ENCODE measurements at regions not wholly inside any gene's neighbourhood (a gene's known extent, or its start where the extent isn't known, plus 50 kb on each side); places are given as distances from the start of the nearest gene placed in this dataset.

GRCh38 chr1:212155219-212155618, 119.7 kb downstream of the DTL start:
- no peak for TF ChIP-seq RAD21 (IDR thresholded peaks at IDR 0.05; ENCODE audit: low read depth)
- TF ChIP-seq FOXM1 (IDR thresholded peaks at IDR 0.05; ENCODE audit: borderline replicate concordance, low read depth), result no peak
- TF ChIP-seq EP300 (IDR thresholded peaks at IDR 0.05; ENCODE audit: borderline replicate concordance), result no peak
- no peak for TF ChIP-seq NFIC (IDR thresholded peaks at IDR 0.05)
- no peak for TF ChIP-seq MAX (IDR thresholded peaks at IDR 0.05)
- TF ChIP-seq ZBTB7A (IDR thresholded peaks at IDR 0.05; ENCODE audit: low read depth), result no peak
- no peak for TF ChIP-seq CREB1 (IDR thresholded peaks at IDR 0.05; ENCODE audit: low read depth)
- TF ChIP-seq TAF1 (IDR thresholded peaks at IDR 0.05; ENCODE audit: low read depth), result no peak
- TF ChIP-seq, protein P1, sequence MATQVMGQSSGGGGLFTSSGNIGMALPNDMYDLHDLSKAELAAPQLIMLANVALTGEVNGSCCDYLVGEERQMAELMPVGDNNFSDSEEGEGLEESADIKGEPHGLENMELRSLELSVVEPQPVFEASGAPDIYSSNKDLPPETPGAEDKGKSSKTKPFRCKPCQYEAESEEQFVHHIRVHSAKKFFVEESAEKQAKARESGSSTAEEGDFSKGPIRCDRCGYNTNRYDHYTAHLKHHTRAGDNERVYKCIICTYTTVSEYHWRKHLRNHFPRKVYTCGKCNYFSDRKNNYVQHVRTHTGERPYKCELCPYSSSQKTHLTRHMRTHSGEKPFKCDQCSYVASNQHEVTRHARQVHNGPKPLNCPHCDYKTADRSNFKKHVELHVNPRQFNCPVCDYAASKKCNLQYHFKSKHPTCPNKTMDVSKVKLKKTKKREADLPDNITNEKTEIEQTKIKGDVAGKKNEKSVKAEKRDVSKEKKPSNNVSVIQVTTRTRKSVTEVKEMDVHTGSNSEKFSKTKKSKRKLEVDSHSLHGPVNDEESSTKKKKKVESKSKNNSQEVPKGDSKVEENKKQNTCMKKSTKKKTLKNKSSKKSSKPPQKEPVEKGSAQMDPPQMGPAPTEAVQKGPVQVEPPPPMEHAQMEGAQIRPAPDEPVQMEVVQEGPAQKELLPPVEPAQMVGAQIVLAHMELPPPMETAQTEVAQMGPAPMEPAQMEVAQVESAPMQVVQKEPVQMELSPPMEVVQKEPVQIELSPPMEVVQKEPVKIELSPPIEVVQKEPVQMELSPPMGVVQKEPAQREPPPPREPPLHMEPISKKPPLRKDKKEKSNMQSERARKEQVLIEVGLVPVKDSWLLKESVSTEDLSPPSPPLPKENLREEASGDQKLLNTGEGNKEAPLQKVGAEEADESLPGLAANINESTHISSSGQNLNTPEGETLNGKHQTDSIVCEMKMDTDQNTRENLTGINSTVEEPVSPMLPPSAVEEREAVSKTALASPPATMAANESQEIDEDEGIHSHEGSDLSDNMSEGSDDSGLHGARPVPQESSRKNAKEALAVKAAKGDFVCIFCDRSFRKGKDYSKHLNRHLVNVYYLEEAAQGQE (IDR thresholded peaks at IDR 0.05; ENCODE audit: low read depth), result no peak
- no peak for TF ChIP-seq EGR1 (IDR thresholded peaks at IDR 0.05)
- TF ChIP-seq TCF12 (IDR thresholded peaks at IDR 0.05; ENCODE audit: low read depth), result no peak
- TF ChIP-seq TEAD4 (IDR thresholded peaks at IDR 0.05), result no peak
- TF ChIP-seq YY1 (IDR thresholded peaks at IDR 0.05; ENCODE audit: low read depth), result no peak
- TF ChIP-seq, protein P2, sequence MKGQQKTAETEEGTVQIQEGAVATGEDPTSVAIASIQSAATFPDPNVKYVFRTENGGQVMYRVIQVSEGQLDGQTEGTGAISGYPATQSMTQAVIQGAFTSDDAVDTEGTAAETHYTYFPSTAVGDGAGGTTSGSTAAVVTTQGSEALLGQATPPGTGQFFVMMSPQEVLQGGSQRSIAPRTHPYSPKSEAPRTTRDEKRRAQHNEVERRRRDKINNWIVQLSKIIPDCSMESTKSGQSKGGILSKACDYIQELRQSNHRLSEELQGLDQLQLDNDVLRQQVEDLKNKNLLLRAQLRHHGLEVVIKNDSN (IDR thresholded peaks at IDR 0.05), result no peak
- no peak for TF ChIP-seq CEBPB (IDR thresholded peaks at IDR 0.05)

GRCh38 chr1:212157252-212157651, 121.7 kb downstream of the DTL start:
- TF ChIP-seq RAD21 (IDR thresholded peaks at IDR 0.05; ENCODE audit: low read depth) (no peak; the same call in 1 of the 2 replicates), TCF12 (IDR thresholded peaks at IDR 0.05; ENCODE audit: low read depth) (0 out of 2 replicates have a peak, but pooled peaks have one; percentile 32), CREB1 (IDR thresholded peaks at IDR 0.05; ENCODE audit: low read depth) (no peak), MAX (IDR thresholded peaks at IDR 0.05) (no peak), FOXM1 (IDR thresholded peaks at IDR 0.05; ENCODE audit: borderline replicate concordance, low read depth) (no peak), CEBPB (IDR thresholded peaks at IDR 0.05) (no peak), YY1 (IDR thresholded peaks at IDR 0.05; ENCODE audit: low read depth) (no peak), ZBTB7A (IDR thresholded peaks at IDR 0.05; ENCODE audit: low read depth) (no peak), NFIC (IDR thresholded peaks at IDR 0.05) (peak; percentile 81), TAF1 (IDR thresholded peaks at IDR 0.05; ENCODE audit: low read depth) (no peak), EP300 (IDR thresholded peaks at IDR 0.05; ENCODE audit: borderline replicate concordance) (no peak), EGR1 (IDR thresholded peaks at IDR 0.05) (no peak), TEAD4 (IDR thresholded peaks at IDR 0.05) (0 out of 2 replicates have a peak, but pooled peaks have one; percentile 10)
- TF ChIP-seq, protein P1 (IDR thresholded peaks at IDR 0.05; ENCODE audit: low read depth), result no peak
- TF ChIP-seq, protein P2 (IDR thresholded peaks at IDR 0.05), result no peak

DNA sequence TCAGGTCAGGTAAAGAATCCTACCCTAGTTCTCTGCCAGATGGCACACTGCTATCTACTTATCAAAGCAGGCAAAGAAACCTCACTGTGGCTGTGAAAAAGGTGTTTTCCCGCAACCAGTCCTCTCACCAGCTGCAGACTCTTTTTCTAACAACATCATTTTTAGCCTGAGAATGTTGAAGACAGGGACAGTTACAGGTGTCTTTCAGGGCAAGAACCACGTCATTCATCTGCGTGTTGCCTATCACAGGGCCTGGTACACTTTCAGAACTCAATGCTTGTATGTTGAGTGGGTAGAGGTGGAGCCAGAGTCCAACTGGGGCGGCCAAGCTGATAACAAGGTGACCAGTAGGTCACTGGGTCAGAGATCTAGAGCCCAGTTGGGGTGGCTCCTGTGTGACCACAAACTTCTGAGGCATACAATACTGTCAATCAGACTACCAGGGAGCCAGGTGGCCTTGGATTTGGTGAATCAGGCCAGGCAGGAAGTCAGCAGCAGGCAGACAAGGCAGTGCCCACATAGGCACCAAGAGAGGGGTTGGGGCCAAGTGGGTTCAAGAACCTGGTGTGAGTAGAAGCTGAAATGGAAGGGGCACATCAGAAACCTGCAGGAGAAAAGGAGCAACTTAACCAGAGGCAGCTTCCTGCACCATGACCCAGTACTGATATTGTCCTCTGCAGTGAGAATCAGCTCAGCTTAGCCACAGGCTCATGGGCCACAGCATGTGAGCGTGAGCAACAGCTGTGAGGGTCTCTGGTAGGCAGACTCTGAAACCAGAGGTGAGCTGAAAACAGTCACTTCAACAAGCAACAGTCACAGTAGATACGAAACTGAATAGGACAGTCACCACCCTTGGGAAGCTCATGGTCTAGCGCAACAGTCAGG, 123.6 kb downstream of the DTL start:
- no peak for TF ChIP-seq YY1 (IDR thresholded peaks at IDR 0.05; ENCODE audit: low read depth)
- TF ChIP-seq TCF12 (IDR thresholded peaks at IDR 0.05; ENCODE audit: low read depth), result no peak

DNA sequence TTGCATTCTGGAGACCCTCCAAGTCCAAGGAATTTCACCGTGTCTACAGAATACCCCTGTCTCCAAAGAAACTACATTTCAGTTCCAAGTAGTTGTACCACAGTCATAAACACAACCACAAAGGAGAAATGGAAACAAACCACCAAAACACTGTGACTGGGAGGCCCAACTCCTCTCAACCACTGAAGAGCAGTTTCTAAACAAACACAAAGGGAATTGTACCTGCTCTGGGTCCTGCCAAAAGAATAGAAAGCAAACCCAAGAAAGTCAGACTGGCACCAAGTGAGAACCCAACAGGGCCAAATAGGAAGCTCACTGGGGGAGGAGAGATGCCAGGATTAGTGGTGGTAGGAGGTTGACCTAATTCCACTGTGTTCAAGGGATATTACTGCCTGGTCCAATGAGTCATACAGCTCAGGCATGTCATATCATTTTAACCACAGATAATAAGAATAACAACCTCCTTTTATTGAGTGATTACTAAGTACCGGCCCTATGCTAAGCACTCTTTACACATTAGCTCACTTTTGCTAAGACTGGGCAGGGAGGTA, 123.9 kb upstream of the PPP2R5A start:
- no peak for TF ChIP-seq ZBTB7A (IDR thresholded peaks at IDR 0.05; ENCODE audit: low read depth)
- TF ChIP-seq YY1 (IDR thresholded peaks at IDR 0.05; ENCODE audit: low read depth), result no peak
- TF ChIP-seq TEAD4 (IDR thresholded peaks at IDR 0.05), result no peak
- TF ChIP-seq EGR1 (IDR thresholded peaks at IDR 0.05), result no peak
- no peak for TF ChIP-seq RAD21 (IDR thresholded peaks at IDR 0.05; ENCODE audit: low read depth)
- TF ChIP-seq TAF1 (IDR thresholded peaks at IDR 0.05; ENCODE audit: low read depth), result no peak
- TF ChIP-seq NFIC (IDR thresholded peaks at IDR 0.05), result no peak
- no peak for TF ChIP-seq FOXM1 (IDR thresholded peaks at IDR 0.05; ENCODE audit: borderline replicate concordance, low read depth)
- TF ChIP-seq EP300 (IDR thresholded peaks at IDR 0.05; ENCODE audit: borderline replicate concordance), result no peak
- TF ChIP-seq, protein P1 (IDR thresholded peaks at IDR 0.05; ENCODE audit: low read depth), result no peak
